ENCODE measurements at regions not wholly inside any gene's neighbourhood (a gene's known extent, or its start where the extent isn't known, plus 50 kb on each side); places are given as distances from the start of the nearest gene placed in this dataset.

- TF ChIP-seq POLR2A (IDR thresholded peaks at IDR 0.05) (no peak), CTCF (IDR thresholded peaks at IDR 0.05) (no peak)
Measured at GRCh38 chr22:48700566-48701295, 1126.9 kb downstream of the BRD1 start.

Data from esophagus squamous epithelium (tissue), 4 donors.